ENCODE measurements at regions not wholly inside any gene's neighbourhood (a gene's known extent, or its start where the extent isn't known, plus 50 kb on each side); places are given as distances from the start of the nearest gene placed in this dataset.

DNA sequence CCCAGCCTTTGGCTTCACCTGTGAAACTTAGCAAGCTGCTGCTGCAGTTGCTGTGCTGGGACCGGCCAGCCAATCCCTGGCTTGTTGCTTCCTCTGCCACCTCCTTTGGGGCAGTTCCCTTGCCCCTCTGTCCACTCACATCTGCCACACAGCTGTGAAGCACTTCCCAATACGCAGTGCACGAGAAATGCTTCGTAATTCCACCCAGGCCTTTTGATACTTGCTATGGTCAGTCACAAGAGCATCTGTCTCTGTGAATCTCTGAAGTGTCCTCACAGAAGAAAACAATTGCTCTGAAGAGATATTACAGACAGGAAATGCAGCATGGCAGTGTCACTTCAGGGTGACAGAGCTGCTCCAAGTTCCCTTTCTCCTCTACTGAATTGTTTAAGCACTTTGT lies 208.5 kb downstream of the PTEN start:
- H3K79me2 ChIP-seq (ENCODE audit: control insufficient read depth, insufficient read depth, low read length), result no peaks in the 10 kb centered on the region
- no peak overlapping the region for H3K9ac ChIP-seq (ENCODE audit: control insufficient read depth, insufficient read depth, low read length)
- no peaks in the 10 kb centered on the region for H3K27me3 ChIP-seq (replicated peaks in 1 of 2; ENCODE audit: control insufficient read depth in 2 of 2, insufficient read depth in 2 of 2, low read length in 1 of 2)
- H3K4me1 ChIP-seq (ENCODE audit: control insufficient read depth, insufficient read depth, low read length), result peaks cover 64% of the 10 kb centered on the region
- intact Hi-C loops (cut with micrococcal nuclease; ENCODE audit: unreplicated experiment) (no loop called here), in situ Hi-C loops (cut with MboI) (no loop called here)
- BruUV-seq (replicated peaks), result no TSS peak
- FAIRE-seq (no peak), DNase-seq (ENCODE audit: low read depth, low spot score) (no peak), ATAC-seq (no peak)
- ChIA-PET POLR2A (no interaction called here), SMC1A (ENCODE audit: uncharacterized antibody, unreplicated experiment) (interaction anchor here (1.9 to 19.3 kb wide), 5 partner anchors 7 to 317 kb away, joined by 6 to 229 read pairs (median 116); no protein-coding TSS in a partner anchor), CTCF (no interaction called here), RAD21 (ENCODE audit: unreplicated experiment) (interaction anchor here (0.9 to 8.0 kb wide), 4 partner anchors 9 to 315 kb away, joined by 3 to 89 read pairs (median 30); no protein-coding TSS in a partner anchor)
- no peak overlapping the region for H3K27ac ChIP-seq (ENCODE audit: control insufficient read depth, insufficient read depth)
- no peak overlapping the region for H2AFZ ChIP-seq (ENCODE audit: control insufficient read depth, low read depth, low read length)
- H3K4me2 ChIP-seq (ENCODE audit: control insufficient read depth, insufficient read depth), result no peak overlapping the region
- H3K36me3 ChIP-seq (ENCODE audit: control insufficient read depth in 2 of 2, insufficient read depth in 2 of 2, low read length in 1 of 2), result no peaks in the 10 kb centered on the region
- no peaks in the 10 kb centered on the region for H3K9me3 ChIP-seq (replicated peaks; ENCODE audit: control insufficient read depth, insufficient read depth, low read length)
- no peak overlapping the region for H3K4me3 ChIP-seq
- no peaks in the 10 kb centered on the region for H4K20me1 ChIP-seq (ENCODE audit: control insufficient read depth, insufficient read depth)
- 97% methylated on average over 4 of the region's 4 CpGs for WGBS (ENCODE audit: insufficient coverage, insufficient replicate concordance, low lambda C conversion rate, missing lambda C conversion rate)
- TF ChIP-seq FOXK2 (IDR thresholded peaks at IDR 0.05) (no peak), ZBED1 (IDR thresholded peaks at IDR 0.05; ENCODE audit: borderline replicate concordance) (no peak), SIX5 (IDR thresholded peaks at IDR 0.05; ENCODE audit: low read depth, low read length, severe bottlenecking) (no peak), HDAC6 (IDR thresholded peaks at IDR 0.05; ENCODE audit: unreplicated experiment) (no peak), RAD21 (IDR thresholded peaks at IDR 0.05; ENCODE audit: insufficient read depth, low read depth, low read length) (no peak), FOS (IDR thresholded peaks at IDR 0.05; ENCODE audit: borderline replicate concordance, extremely low read depth, insufficient read length) (no peak), MEF2B (IDR thresholded peaks at IDR 0.05; ENCODE audit: partially characterized antibody, poor library complexity, severe bottlenecking) (no peak), TARDBP (IDR thresholded peaks at IDR 0.05; ENCODE audit: borderline replicate concordance) (no peak), IRF4 (IDR thresholded peaks at IDR 0.05; ENCODE audit: low read depth, low read length) (no peak), SMAD1 (IDR thresholded peaks at IDR 0.05; ENCODE audit: low read depth, partially characterized antibody) (no peak), RFX5 (IDR thresholded peaks at IDR 0.05; ENCODE audit: low read depth, low read length) (no peak), KDM1A (IDR thresholded peaks at IDR 0.05; ENCODE audit: borderline replicate concordance) (no peak), HDGF (IDR thresholded peaks at IDR 0.05) (no peak)
- TF ChIP-seq, protein P1, sequence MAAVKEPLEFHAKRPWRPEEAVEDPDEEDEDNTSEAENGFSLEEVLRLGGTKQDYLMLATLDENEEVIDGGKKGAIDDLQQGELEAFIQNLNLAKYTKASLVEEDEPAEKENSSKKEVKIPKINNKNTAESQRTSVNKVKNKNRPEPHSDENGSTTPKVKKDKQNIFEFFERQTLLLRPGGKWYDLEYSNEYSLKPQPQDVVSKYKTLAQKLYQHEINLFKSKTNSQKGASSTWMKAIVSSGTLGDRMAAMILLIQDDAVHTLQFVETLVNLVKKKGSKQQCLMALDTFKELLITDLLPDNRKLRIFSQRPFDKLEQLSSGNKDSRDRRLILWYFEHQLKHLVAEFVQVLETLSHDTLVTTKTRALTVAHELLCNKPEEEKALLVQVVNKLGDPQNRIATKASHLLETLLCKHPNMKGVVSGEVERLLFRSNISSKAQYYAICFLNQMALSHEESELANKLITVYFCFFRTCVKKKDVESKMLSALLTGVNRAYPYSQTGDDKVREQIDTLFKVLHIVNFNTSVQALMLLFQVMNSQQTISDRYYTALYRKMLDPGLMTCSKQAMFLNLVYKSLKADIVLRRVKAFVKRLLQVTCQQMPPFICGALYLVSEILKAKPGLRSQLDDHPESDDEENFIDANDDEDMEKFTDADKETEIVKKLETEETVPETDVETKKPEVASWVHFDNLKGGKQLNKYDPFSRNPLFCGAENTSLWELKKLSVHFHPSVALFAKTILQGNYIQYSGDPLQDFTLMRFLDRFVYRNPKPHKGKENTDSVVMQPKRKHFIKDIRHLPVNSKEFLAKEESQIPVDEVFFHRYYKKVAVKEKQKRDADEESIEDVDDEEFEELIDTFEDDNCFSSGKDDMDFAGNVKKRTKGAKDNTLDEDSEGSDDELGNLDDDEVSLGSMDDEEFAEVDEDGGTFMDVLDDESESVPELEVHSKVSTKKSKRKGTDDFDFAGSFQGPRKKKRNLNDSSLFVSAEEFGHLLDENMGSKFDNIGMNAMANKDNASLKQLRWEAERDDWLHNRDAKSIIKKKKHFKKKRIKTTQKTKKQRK (IDR thresholded peaks at IDR 0.05; ENCODE audit: low read depth, low read length), result no peak
- TF ChIP-seq, protein P2, sequence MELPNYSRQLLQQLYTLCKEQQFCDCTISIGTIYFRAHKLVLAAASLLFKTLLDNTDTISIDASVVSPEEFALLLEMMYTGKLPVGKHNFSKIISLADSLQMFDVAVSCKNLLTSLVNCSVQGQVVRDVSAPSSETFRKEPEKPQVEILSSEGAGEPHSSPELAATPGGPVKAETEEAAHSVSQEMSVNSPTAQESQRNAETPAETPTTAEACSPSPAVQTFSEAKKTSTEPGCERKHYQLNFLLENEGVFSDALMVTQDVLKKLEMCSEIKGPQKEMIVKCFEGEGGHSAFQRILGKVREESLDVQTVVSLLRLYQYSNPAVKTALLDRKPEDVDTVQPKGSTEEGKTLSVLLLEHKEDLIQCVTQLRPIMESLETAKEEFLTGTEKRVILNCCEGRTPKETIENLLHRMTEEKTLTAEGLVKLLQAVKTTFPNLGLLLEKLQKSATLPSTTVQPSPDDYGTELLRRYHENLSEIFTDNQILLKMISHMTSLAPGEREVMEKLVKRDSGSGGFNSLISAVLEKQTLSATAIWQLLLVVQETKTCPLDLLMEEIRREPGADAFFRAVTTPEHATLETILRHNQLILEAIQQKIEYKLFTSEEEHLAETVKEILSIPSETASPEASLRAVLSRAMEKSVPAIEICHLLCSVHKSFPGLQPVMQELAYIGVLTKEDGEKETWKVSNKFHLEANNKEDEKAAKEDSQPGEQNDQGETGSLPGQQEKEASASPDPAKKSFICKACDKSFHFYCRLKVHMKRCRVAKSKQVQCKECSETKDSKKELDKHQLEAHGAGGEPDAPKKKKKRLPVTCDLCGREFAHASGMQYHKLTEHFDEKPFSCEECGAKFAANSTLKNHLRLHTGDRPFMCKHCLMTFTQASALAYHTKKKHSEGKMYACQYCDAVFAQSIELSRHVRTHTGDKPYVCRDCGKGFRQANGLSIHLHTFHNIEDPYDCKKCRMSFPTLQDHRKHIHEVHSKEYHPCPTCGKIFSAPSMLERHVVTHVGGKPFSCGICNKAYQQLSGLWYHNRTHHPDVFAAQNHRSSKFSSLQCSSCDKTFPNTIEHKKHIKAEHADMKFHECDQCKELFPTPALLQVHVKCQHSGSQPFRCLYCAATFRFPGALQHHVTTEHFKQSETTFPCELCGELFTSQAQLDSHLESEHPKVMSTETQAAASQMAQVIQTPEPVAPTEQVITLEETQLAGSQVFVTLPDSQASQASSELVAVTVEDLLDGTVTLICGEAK (IDR thresholded peaks at IDR 0.05; ENCODE audit: borderline replicate concordance), result no peak
- TF ChIP-seq, protein P3, sequence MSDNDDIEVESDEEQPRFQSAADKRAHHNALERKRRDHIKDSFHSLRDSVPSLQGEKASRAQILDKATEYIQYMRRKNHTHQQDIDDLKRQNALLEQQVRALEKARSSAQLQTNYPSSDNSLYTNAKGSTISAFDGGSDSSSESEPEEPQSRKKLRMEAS (IDR thresholded peaks at IDR 0.05; ENCODE audit: low read depth, low read length), result no peak
- TF ChIP-seq, protein P4, sequence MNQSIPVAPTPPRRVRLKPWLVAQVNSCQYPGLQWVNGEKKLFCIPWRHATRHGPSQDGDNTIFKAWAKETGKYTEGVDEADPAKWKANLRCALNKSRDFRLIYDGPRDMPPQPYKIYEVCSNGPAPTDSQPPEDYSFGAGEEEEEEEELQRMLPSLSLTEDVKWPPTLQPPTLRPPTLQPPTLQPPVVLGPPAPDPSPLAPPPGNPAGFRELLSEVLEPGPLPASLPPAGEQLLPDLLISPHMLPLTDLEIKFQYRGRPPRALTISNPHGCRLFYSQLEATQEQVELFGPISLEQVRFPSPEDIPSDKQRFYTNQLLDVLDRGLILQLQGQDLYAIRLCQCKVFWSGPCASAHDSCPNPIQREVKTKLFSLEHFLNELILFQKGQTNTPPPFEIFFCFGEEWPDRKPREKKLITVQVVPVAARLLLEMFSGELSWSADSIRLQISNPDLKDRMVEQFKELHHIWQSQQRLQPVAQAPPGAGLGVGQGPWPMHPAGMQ (IDR thresholded peaks at IDR 0.05; ENCODE audit: borderline replicate concordance), result no peak

Measured in GM12878 (cell line).